Ascending aorta (tissue), 2 donors: ENCODE measurements at regions not wholly inside any gene's neighbourhood (a gene's known extent, or its start where the extent isn't known, plus 50 kb on each side); places are given as distances from the start of the nearest gene placed in this dataset.
"Not testable (repeated sequence)": the region's sequence is repeated elsewhere in the genome, so short reads cannot be mapped to it uniquely, and the experiment has no call there.

ENCODE experiments used
- DNase-seq, 2 donors: peaks; one replicate each; pipeline ENCODE4 v3.0.0-alpha.2; 2019; ENCODE audit warnings: low spot score in 2 of 2
- H3K27ac ChIP-seq, 2 donors: fragments of 200-600 bp; sonication (generic); one replicate each; pipeline ENCODE4 v1.5.1; 2016 to 2017; ENCODE audit warnings: mild to moderate bottlenecking in 1 of 2
- H3K27me3 ChIP-seq: fragments of 200-600 bp; sonication (generic); one replicate; pipeline ENCODE4 v1.5.1; 2017
- H3K36me3 ChIP-seq, 2 donors: fragments of 200-600 bp; sonication (generic); one replicate each; pipeline ENCODE4 v1.5.1; 2016
- H3K4me1 ChIP-seq, 2 donors: fragments of 200-600 bp; sonication (generic); one replicate each; pipeline ENCODE4 v1.5.1; 2016 to 2017; ENCODE audit warnings: mild to moderate bottlenecking in 1 of 2
- H3K4me3 ChIP-seq, 2 donors: fragments of 200-600 bp; sonication (generic); one replicate each; pipeline ENCODE4 v1.5.1; 2016 to 2017; ENCODE audit warnings: mild to moderate bottlenecking in 1 of 2
- H3K9me3 ChIP-seq, 2 donors: fragments of 200-600 bp; sonication (generic); one replicate each; pipeline ENCODE4 v1.5.1; 2016
- intact Hi-C: fragments of 100-400 bp; cut with DNase I; formaldehyde crosslinking; loops from one replicate; pipeline ENCODE4 v1.15.1; 2023
- TF ChIP-seq, protein P1 (sequence below), 3 experiments: fragments of 200-600 bp in 2 of 3; fragments of 450-650 bp in 1 of 3; sonication (generic) in 2 of 3; IDR thresholded peaks; one replicate each; pipeline ENCODE4 v1.5.1; 2016 to 2019; ENCODE audit warnings: antibody characterized with exemption in 3 of 3, mild to moderate bottlenecking in 1 of 3, moderate library complexity in 1 of 3

DNA sequence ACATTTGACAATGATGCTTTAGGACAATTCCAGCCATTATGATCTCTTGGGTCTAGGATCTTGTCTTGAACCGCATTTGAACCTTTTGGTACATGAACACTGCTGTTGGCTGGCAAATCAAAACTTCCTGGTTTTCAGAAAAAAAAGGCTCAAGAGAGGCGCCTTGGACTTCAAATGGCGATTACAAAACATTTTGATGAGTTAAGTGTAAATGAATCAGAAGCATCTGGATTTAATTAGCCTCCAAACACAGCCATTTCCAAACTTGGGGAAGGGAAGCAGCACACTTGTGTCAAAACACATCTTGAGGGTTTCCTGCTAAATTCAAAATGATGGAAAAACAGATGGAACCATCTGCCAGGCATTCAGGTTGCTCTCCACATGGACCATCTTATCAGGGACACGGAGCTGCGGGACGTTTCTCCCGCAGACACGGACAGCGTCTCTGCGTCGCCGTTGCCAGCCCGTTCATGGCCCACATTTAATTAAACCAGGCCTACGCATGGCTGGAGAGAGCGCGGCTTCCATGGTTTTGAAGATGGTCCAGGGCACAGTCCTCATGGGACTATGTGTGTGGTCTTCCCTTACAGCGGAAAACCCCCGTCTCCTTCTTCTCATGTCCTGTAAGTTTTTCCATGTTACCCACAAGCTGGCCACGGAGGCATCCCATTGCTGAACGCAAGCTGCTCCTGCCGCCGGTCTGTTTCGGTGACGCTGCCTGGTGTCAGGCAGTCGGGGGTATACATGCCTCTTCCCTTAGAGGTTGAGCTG, 55.8 kb upstream of the PTCH1 start:
- no peak overlapping the region for H3K27ac ChIP-seq
- DNase-seq, result no peak

DNA sequence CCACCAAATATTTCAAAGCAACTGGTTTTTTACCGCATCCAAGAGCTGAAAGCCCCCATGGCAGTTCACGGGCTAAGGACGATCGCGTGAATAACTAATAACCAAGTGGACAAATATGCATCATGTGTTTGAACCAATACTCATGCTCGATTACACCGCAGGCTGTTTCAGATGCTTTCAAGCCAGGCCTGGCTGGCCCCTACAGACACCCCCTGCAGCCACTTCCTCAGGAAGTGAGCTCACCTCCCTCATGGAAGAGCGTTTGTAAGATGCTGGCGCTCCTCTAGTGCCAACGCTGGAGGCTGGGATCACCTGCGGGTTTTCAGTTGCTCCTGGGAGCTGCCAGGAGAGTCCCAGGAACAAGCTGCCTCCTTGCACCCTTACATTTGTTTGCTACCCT, 53.9 kb upstream of the PTCH1 start:
- Histone ChIP-seq H3K4me3 (peak overlapping the region in 1 of 2 donors; percentile 61), H3K36me3 (no peaks in the 10 kb centered on the region), H3K27ac (no peak overlapping the region), H3K9me3 (no peaks in the 10 kb centered on the region), H3K4me1 (peaks cover 0 to 3% of the 10 kb centered on the region in 2 donors), H3K27me3 (no peaks in the 10 kb centered on the region)
- no peak for DNase-seq
- intact Hi-C loops, result no loop called here
- TF ChIP-seq, protein P1, sequence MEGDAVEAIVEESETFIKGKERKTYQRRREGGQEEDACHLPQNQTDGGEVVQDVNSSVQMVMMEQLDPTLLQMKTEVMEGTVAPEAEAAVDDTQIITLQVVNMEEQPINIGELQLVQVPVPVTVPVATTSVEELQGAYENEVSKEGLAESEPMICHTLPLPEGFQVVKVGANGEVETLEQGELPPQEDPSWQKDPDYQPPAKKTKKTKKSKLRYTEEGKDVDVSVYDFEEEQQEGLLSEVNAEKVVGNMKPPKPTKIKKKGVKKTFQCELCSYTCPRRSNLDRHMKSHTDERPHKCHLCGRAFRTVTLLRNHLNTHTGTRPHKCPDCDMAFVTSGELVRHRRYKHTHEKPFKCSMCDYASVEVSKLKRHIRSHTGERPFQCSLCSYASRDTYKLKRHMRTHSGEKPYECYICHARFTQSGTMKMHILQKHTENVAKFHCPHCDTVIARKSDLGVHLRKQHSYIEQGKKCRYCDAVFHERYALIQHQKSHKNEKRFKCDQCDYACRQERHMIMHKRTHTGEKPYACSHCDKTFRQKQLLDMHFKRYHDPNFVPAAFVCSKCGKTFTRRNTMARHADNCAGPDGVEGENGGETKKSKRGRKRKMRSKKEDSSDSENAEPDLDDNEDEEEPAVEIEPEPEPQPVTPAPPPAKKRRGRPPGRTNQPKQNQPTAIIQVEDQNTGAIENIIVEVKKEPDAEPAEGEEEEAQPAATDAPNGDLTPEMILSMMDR (IDR thresholded peaks at IDR 0.05), result no peak

More for the DNA sequence above, 55.8 kb upstream of the PTCH1 start:
- Histone ChIP-seq H3K9me3 (no peaks in the 10 kb centered on the region), H3K4me3 (no peak overlapping the region), H3K36me3 (no peaks in the 10 kb centered on the region), H3K27me3 (no peaks in the 10 kb centered on the region), H3K4me1 (peaks cover 0 to 3% of the 10 kb centered on the region in 2 donors)
- TF ChIP-seq, protein P1 (IDR thresholded peaks at IDR 0.05), result no peak
- intact Hi-C loops, result no loop called here

DNA sequence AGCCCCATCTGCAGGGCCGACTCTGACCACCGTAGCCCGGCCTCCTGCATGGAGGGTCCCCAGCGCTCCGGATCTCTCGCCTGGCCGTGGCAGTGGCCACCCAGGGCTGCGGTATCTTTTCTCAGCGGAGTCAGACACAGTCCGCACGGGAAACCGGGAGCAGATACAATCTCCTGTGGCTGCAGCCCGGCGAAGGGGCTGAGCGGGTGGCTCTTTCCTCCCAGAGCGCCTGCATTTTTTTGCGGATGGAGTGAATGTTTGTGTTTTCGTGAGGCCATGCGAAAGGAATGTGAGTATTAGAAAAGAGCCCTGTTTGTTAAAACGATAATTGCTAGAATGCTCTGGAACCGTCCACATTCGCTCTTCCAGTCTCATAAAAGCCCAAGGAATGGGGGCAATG, 53.4 kb upstream of the PTCH1 start:
- intact Hi-C loops, result no loop called here
- Histone ChIP-seq H3K27ac (no peak overlapping the region), H3K27me3 (no peaks in the 10 kb centered on the region)

DNA sequence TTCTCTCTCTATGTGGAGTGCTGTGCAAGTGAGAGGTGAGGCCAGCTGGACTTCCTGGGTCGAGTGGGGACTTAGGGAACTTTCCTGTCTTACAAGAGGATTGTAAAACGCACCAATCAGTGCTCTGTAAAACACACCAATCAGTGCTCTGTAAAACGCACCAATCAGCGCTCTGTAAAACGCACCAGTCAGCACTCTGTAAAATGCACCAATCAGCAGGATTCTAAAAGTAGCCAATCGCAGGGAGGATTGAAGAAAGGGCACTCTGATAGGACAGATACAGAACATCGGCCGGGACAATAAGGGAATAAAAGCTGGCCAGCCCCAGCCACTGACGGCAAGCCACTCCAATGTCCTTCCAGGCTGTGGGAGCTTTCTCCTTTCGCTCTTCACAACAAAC, 52.0 kb upstream of the PTCH1 start:
- H3K27me3 ChIP-seq, H3K9me3 ChIP-seq, intact Hi-C loops, H3K27ac ChIP-seq, H3K4me1 ChIP-seq, H3K4me3 ChIP-seq, H3K36me3 ChIP-seq, DNase-seq: not testable (repeated sequence)

More for the DNA sequence above, 53.4 kb upstream of the PTCH1 start:
- H3K4me1 ChIP-seq, result peaks cover 0 to 3% of the 10 kb centered on the region in 2 donors
- no peaks in the 10 kb centered on the region for H3K9me3 ChIP-seq
- DNase-seq, result no peak
- H3K4me3 ChIP-seq, result peak overlapping the region; percentile 22 to 61
- TF ChIP-seq, protein P1 (IDR thresholded peaks at IDR 0.05), result no peak
- no peaks in the 10 kb centered on the region for H3K36me3 ChIP-seq
